HG03432 (cell line): ENCODE measurements at regions not wholly inside any gene's neighbourhood (a gene's known extent, or its start where the extent isn't known, plus 50 kb on each side); places are given as distances from the start of the nearest gene placed in this dataset.

ENCODE experiments used
- ATAC-seq: cut with Tn5 transposase; IDR thresholded peaks from one replicate; pipeline ENCODE4 v1.9.1; 2021; ENCODE audit warnings: mild to moderate bottlenecking, moderate library complexity; ENCODE audit not compliant: unreplicated experiment

DNA sequence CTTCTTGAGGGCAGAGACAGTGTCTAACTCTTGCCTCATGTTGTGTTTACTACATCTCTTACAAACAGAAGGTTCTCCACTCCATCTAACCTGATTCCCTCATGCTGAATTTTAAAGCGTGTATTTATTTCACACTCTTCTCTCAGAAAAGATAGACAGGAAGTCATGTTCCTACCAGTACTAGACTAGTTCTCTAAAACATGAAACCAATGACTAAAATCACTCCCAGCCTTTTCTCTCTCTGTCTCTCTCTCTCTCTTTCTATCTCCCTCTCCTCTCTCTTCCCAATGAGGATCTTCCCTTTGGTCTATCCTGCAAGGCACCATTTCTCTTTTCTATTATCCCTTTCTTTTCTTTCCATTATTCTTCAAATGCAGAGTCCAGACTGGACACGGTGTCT, 391.9 kb upstream of the CADM1 start:
- peak; percentile 73 for ATAC-seq

GRCh38 chr11:115895594-115895993, 391.4 kb upstream of the CADM1 start:
- ATAC-seq, result peak; percentile 11

DNA sequence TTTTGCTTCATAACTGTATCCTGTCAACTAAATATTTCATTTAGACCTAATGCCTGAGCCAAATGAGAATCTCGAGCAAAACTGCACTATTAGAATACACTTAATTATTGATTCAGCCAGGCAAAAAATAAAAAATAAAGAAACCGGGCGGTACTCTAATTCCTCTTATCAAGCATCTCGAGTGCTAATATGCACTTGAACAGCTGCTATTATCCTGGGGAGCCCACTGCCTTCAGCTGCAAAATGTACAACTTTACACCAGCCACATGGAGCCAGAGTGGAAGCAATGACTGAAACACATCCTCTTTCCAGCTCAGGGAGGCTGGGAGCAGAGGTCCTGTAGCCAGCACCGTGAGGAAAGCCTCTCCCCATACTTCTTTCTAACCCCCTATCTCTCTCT, 390.0 kb upstream of the CADM1 start:
- ATAC-seq, result no peak

- ATAC-seq, result no peak
Observed at GRCh38 chr11:115893461-115894099, 389.4 kb upstream of the CADM1 start.

- no peak for ATAC-seq
Observed at GRCh38 chr11:115892016-115892415, 387.8 kb upstream of the CADM1 start.

- ATAC-seq, result no peak
Observed at GRCh38 chr11:115891581-115891980, 387.4 kb upstream of the CADM1 start.

DNA sequence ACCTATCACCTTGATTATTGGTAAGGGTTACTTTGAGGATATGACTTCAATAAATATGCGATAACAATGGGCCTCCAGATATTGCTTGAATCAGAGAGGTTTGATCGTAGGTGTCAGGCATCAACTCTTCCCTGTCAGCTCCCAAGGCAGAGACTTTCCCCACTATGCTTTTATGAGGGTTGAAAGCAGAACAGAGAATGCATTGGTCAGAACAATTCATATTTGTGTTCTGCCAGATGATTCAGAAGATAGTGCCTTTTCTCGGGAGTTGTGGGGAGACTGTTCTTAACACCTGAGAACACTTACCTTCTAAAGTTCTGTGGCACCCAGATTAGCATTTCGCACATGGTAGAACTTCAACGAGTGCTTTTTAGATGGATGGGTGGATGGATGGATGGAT, 386.3 kb upstream of the CADM1 start:
- no peak for ATAC-seq

DNA sequence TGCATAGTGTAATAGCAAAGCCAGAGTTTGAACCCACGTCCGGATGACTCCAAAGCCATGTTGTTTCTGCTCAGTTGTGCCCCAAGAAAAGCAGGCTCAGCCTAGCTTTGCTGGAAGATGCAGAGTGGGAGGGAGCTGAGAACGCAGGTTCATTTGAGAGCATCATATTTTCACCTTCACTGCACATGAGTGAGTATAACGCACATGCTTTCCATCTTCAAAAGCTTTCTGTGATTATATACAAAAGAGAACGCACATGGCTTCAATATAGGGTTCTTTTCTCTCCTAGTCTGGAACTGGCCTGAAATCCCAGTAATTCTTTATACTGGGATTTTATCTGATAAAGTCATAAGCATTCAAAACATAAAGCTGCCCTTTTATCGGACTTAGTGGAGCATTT, 385.5 kb upstream of the CADM1 start:
- ATAC-seq, result no peak

GRCh38 chr11:115887727-115888126, 383.5 kb upstream of the CADM1 start:
- ATAC-seq, result no peak

DNA sequence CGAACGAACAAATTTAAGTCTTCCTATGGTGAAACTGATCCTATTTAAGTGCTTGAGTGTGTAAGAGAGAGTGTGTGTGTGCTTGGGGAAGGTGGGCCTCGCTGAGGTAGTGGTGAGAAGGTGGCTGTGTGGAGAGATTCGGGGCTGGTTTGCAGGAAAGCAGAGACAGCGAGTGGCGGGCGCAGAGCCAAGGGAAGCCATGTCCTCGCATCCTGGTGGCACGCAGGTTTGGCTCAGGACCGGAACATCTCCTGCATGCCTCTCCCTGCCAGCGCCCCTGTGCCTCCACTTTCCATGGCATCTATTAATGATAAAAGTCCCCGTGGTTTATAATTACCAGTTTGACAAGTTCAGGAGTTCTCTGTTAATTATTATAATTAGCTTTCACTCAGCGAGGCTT, 383.1 kb upstream of the CADM1 start:
- no peak for ATAC-seq

- no peak for ATAC-seq
Observed at GRCh38 chr11:115886422-115886733, 382.2 kb upstream of the CADM1 start.

GRCh38 chr11:115885535-115886421, 381.6 kb upstream of the CADM1 start:
- no peak for ATAC-seq

- no peak for ATAC-seq
Observed at GRCh38 chr11:115884800-115885534, 380.8 kb upstream of the CADM1 start.

- peak; percentile 74 for ATAC-seq
Observed at GRCh38 chr11:115874843-115875242, 370.6 kb upstream of the CADM1 start.

DNA sequence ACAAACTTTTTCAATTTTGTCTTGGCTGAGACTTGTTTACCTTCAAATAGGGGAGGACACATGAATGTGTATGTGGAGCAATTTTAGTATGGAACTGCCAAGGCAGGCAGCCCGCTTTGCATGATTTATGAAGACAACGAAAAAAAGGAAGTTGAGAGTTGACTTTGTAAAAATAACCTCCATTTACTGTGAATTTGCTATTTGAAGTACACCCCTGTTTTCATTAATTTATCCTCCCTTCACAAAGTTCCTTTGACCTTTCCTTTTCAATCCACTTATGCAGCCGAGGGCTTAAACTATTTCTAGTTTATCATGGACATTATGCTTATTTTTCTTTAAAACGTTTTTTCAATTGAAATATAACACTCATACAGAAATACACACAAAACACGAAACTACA, 369.6 kb upstream of the CADM1 start:
- ATAC-seq, result peak; percentile 34

- ATAC-seq, result no peak
Observed at GRCh38 chr11:115872416-115872815, 368.2 kb upstream of the CADM1 start.

DNA sequence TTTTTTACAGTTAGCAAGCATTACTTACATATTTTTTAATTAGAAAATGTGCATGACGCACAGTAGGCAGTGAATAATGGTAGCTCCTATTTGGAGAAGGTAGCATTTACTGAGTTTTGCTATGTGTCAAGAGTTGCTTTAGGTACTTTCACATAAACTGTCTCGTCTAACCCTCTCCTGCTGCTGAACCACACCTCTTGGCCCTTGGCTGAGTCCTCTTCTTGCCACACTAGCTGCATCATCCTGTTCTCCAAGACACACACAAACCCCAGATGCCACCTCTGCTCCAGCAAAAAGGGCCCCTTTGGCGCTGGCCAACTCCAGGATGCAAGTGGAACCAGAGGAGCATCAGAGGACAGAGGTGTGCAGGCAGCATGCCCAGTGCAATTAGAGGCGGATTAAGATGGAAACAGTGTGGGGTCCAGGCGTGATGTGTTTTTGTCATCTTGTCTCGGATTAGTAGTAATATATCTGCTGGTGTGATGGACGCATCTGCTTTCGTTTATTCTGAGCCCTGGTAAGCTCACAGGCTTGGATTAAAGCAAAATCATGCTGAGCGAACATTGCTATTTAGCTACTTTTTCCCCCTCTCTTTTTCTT, 367.0 kb upstream of the CADM1 start:
- peak; percentile 20 for ATAC-seq

GRCh38 chr11:115869780-115870431, 365.7 kb upstream of the CADM1 start:
- ATAC-seq, result peak; percentile 73

- ATAC-seq, result no peak
Observed at GRCh38 chr11:115869131-115869530, 364.9 kb upstream of the CADM1 start.

GRCh38 chr11:115860246-115860645, 356.0 kb upstream of the CADM1 start:
- no peak for ATAC-seq

- ATAC-seq, result no peak
Observed at GRCh38 chr11:115848611-115849010, 344.4 kb upstream of the CADM1 start.
